ENCODE measurements at regions not wholly inside any gene's neighbourhood (a gene's known extent, or its start where the extent isn't known, plus 50 kb on each side); places are given as distances from the start of the nearest gene placed in this dataset.
"Not testable (repeated sequence)": the region's sequence is repeated elsewhere in the genome, so short reads cannot be mapped to it uniquely, and the experiment has no call there.

DNA sequence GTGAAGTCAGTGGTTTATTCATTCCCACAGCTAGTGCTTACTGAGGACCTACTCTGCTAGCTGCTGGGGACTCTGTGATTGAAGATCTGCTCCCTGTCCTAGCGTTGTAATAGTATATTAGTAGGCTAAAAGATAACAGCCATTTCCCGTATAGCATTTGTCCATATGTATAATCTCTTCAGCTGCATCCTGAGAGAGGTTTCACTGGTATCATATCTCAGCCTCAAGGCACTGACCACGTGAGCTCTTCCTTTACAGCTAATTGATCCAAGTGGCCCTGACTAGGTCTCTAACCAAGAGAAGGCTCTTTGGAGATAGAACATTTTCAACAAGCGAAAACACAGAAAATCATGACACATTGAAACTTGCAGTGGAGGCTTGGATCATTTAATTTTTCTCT lies 110.2 kb downstream of the APIP start:
- no peaks in the 10 kb centered on the region for H3K9me3 Mint-ChIP-seq
- no peak for DNase-seq (ENCODE audit: extremely low spot score, unreplicated experiment)
- H3K36me3 Mint-ChIP-seq = peaks cover 10% of the 10 kb centered on the region
- H3K27me3 Mint-ChIP-seq = no peaks in the 10 kb centered on the region
- H3K4me3 Mint-ChIP-seq = no peak overlapping the region
- no peaks in the 10 kb centered on the region for H3K4me1 Mint-ChIP-seq (ENCODE audit: unreplicated experiment)
- no peak overlapping the region for H3K27ac Mint-ChIP-seq
- no peak for TF ChIP-seq CTCF (conservative IDR thresholded peaks at IDR 0.05)

GRCh38 chr11:34799848-34800247 lies 116.3 kb downstream of the APIP start:
- Mint-ChIP-seq H3K9me3 (no peaks in the 10 kb centered on the region), H3K27me3 (no peaks in the 10 kb centered on the region), H3K36me3 (peaks cover 31% of the 10 kb centered on the region), H3K4me1 (ENCODE audit: unreplicated experiment) (peaks cover 3% of the 10 kb centered on the region), H3K4me3 (no peak overlapping the region), H3K27ac (no peak overlapping the region)
- no peak for DNase-seq (ENCODE audit: extremely low spot score, unreplicated experiment)
- no peak for TF ChIP-seq CTCF (conservative IDR thresholded peaks at IDR 0.05)

GRCh38 chr11:34798985-34799384 lies 117.2 kb downstream of the APIP start:
- Mint-ChIP-seq H3K4me1 (ENCODE audit: unreplicated experiment) (peaks cover 3% of the 10 kb centered on the region), H3K27me3 (no peaks in the 10 kb centered on the region)

DNA sequence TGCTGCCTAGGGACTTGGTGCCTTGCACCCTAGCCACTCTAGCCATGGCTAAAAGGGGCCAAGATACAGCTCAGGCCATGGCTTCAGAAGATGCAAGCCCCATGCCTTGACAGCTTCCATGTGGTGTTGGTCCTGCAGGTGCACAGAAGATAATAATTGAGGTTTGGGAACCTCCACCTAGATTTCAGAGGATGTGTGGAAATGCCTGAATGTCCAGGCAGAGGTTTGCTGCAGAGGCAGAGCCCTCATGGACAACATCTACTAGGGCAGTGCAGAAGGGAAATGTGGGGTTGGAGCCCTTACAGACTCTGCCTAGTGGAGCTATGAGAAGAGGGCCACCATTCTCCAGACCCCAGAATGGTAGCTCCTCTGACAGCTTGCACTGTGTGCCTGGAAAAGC lies 118.7 kb downstream of the APIP start:
- not testable (repeated sequence) for H3K9me3 Mint-ChIP-seq; H3K27me3 Mint-ChIP-seq; H3K4me1 Mint-ChIP-seq (ENCODE audit: unreplicated experiment); H3K27ac Mint-ChIP-seq; H3K4me3 Mint-ChIP-seq; DNase-seq (ENCODE audit: extremely low spot score, unreplicated experiment)
- H3K36me3 Mint-ChIP-seq = peaks cover 36% of the 10 kb centered on the region

More at GRCh38 chr11:34798985-34799384, 117.2 kb downstream of the APIP start:
- peaks cover 36% of the 10 kb centered on the region for H3K36me3 Mint-ChIP-seq
- H3K27ac Mint-ChIP-seq = no peak overlapping the region
- TF ChIP-seq CTCF (conservative IDR thresholded peaks at IDR 0.05) = no peak
- no peak overlapping the region for H3K4me3 Mint-ChIP-seq
- no peaks in the 10 kb centered on the region for H3K9me3 Mint-ChIP-seq
- no peak for DNase-seq (ENCODE audit: extremely low spot score, unreplicated experiment)

- Mint-ChIP-seq H3K9me3 (no peaks in the 10 kb centered on the region), H3K27me3 (no peaks in the 10 kb centered on the region), H3K36me3 (peaks cover 36% of the 10 kb centered on the region), H3K4me1 (ENCODE audit: unreplicated experiment) (peaks cover 20% of the 10 kb centered on the region), H3K27ac (no peak overlapping the region), H3K4me3 (no peak overlapping the region)
- DNase-seq (ENCODE audit: extremely low spot score, unreplicated experiment) = no peak
- no peak for TF ChIP-seq CTCF (conservative IDR thresholded peaks at IDR 0.05)
These were observed 120.5 kb downstream of the APIP start for GRCh38 chr11:34795641-34796040.

DNA sequence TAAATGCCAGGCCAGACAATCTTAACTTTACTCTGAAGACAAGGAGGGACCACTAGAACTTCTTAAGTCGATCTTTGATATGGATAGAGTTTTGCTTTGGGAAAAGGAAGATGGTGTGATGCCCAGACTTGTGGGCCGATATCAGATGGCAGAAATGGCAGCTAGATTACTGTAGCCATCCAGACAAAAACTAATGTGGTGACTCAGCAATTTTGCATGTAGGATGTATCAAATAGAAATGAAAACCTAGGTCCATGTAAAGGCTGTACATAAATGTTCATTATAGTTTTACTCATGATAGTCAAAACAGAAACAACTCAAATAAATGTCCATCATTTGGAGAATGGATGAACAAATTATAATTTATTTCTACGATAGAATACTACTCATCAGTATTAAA lies 121.5 kb downstream of the APIP start:
- peaks cover 4% of the 10 kb centered on the region for H3K9me3 Mint-ChIP-seq
- no peak for DNase-seq (ENCODE audit: extremely low spot score, unreplicated experiment)
- H3K27me3 Mint-ChIP-seq = no peaks in the 10 kb centered on the region
- no peak for TF ChIP-seq CTCF (conservative IDR thresholded peaks at IDR 0.05)
- peaks cover 20% of the 10 kb centered on the region for H3K4me1 Mint-ChIP-seq (ENCODE audit: unreplicated experiment)
- no peak overlapping the region for H3K4me3 Mint-ChIP-seq
- H3K36me3 Mint-ChIP-seq = peaks cover 35% of the 10 kb centered on the region
- H3K27ac Mint-ChIP-seq = no peak overlapping the region
